Transverse colon (tissue), 4 donors: ENCODE measurements at regions not wholly inside any gene's neighbourhood (a gene's known extent, or its start where the extent isn't known, plus 50 kb on each side); places are given as distances from the start of the nearest gene placed in this dataset.

Experiments
- DNase-seq: peaks from one replicate; pipeline ENCODE4 v3.0.0-alpha.2; 2019
- H3K27ac ChIP-seq, 4 donors: fragments of 200-600 bp; sonication (generic); 2 replicates each; pipeline ENCODE4 v1.5.1; 2016 to 2018; ENCODE audit warnings: inconsistent platforms in 4 of 4
- H3K27me3 ChIP-seq: fragments of 200-600 bp; sonication (generic); 2 replicates; pipeline ENCODE4 v1.5.1; 2017; ENCODE audit warnings: inconsistent platforms
- H3K36me3 ChIP-seq, 4 donors: fragments of 200-600 bp; sonication (generic); 2 replicates each; pipeline ENCODE4 v1.5.1; 2017 to 2019; ENCODE audit warnings: inconsistent platforms in 4 of 4
- H3K4me1 ChIP-seq, 4 donors: fragments of 200-600 bp; sonication (generic); 2 replicates each; pipeline ENCODE4 v1.5.1; 2017 to 2020; ENCODE audit warnings: inconsistent platforms in 4 of 4
- H3K4me3 ChIP-seq, 4 donors: fragments of 200-600 bp; sonication (generic); 1 replicate in 1 of 4; 2 replicates in 3 of 4; pipeline versions ENCODE4 v1.5.1 to v1.6.1; 2017 to 2019; ENCODE audit warnings: inconsistent platforms in 4 of 4
- H3K9me3 ChIP-seq, 2 donors: fragments of 200-600 bp; sonication (generic); 2 replicates each; pipeline ENCODE4 v1.5.1; 2017 to 2019; ENCODE audit warnings: inconsistent platforms in 2 of 2
- CTCF ChIP-seq, 5 experiments: fragments of 200-600 bp in 3 of 5; fragments of 450-650 bp in 2 of 5; sonication (generic) in 3 of 5; IDR thresholded peaks; 1 replicate in 2 of 5; 2 replicates in 3 of 5; pipeline ENCODE4 v1.5.1; 2016 to 2017; ENCODE audit warnings: antibody characterized with exemption in 5 of 5, inconsistent platforms in 3 of 5, mild to moderate bottlenecking in 2 of 5, moderate library complexity in 1 of 5
- EP300 ChIP-seq: sonication (generic); formaldehyde crosslinking; IDR thresholded peaks from one replicate; pipeline ENCODE4 v1.6.1; 2017; ENCODE audit warnings: antibody characterized with exemption, low read depth
- POLR2A ChIP-seq: fragments of 450-650 bp; IDR thresholded peaks from one replicate; pipeline ENCODE4 v1.6.1; 2016; ENCODE audit warnings: antibody characterized with exemption, mild to moderate bottlenecking, moderate library complexity
- POLR2AphosphoS5 ChIP-seq, 3 donors: sonication (generic); formaldehyde crosslinking; IDR thresholded peaks; one replicate each; pipeline ENCODE4 v1.6.1; 2016; ENCODE audit warnings: antibody characterized with exemption in 3 of 3
- WGBS, 2 donors: methylation state at CpG; one replicate each; pipeline ENCODE4 v1.1.5; 2018; ENCODE audit warnings: low coverage in 1 of 2; 5-methylcytosine and 5-hydroxymethylcytosine counted together
- in situ Hi-C, 4 donors: fragments of 200-750 bp; cut with MboI; loops; one replicate each; pipeline versions ENCODE4 v1.15.0 to v1.15.1; 2017; ENCODE audit warnings: low sequenced_read_pairs in 3 of 4, low pct_ligation_motif_present in 1 of 4, low pct_unique_long_range_greater_than_20kb in 1 of 4
- intact Hi-C: fragments of 100-400 bp; cut with DNase I; formaldehyde crosslinking; loops from one replicate; pipeline ENCODE4 v1.15.1; 2023; ENCODE audit warnings: low total_unique reads

- no peak for TF ChIP-seq POLR2A
- TF ChIP-seq POLR2AphosphoS5 (IDR thresholded peaks at IDR 0.05): no peak
- no peak for TF ChIP-seq CTCF (IDR thresholded peaks at IDR 0.05)
- TF ChIP-seq EP300: no peak
- WGBS, 2 donors: 90% methylated on average over 6 of the region's 6 CpGs; no CpG with 5 or more reads in 1 of the 2 donors
- H3K9me3 ChIP-seq: peaks cover 5 to 6% of the 10 kb centered on the region in 2 donors
- no peak overlapping the region for H3K4me3 ChIP-seq
- in situ Hi-C loops (no loop called here), intact Hi-C loops (no loop called here)
- DNase-seq: no peak
- H3K36me3 ChIP-seq: no peaks in the 10 kb centered on the region
- H3K27me3 ChIP-seq: no peaks in the 10 kb centered on the region
- H3K27ac ChIP-seq: no peak overlapping the region
- no peaks in the 10 kb centered on the region for H3K4me1 ChIP-seq
These were observed 153.4 kb upstream of the ADAMTS19 start for GRCh38 chr5:129306725-129307124.

- TF ChIP-seq POLR2AphosphoS5 (IDR thresholded peaks at IDR 0.05) (no peak), EP300 (no peak), POLR2A (no peak), CTCF (IDR thresholded peaks at IDR 0.05) (no peak)
- no peak overlapping the region for H3K4me3 ChIP-seq
- no peaks in the 10 kb centered on the region for H3K36me3 ChIP-seq
- H3K27me3 ChIP-seq: no peaks in the 10 kb centered on the region
- intact Hi-C loops: no loop called here
- H3K9me3 ChIP-seq: no peaks in the 10 kb centered on the region
- in situ Hi-C loops: no loop called here
- DNase-seq: no peak
- no peak overlapping the region for H3K27ac ChIP-seq
- no peaks in the 10 kb centered on the region for H3K4me1 ChIP-seq
- 40 to 60% methylated on average over 1 to 2 of the region's 3 CpGs for WGBS, 2 donors
These were observed 137.1 kb upstream of the ADAMTS19 start for GRCh38 chr5:129322968-129323367.

GRCh38 chr5:129341306-129341705 is 118.8 kb upstream of the ADAMTS19 start:
- no peaks in the 10 kb centered on the region for H3K36me3 ChIP-seq
- H3K9me3 ChIP-seq: no peaks in the 10 kb centered on the region
- WGBS, 2 donors: 52 to 71% methylated on average over 1 of the region's 1 CpG
- TF ChIP-seq CTCF (IDR thresholded peaks at IDR 0.05) (no peak), POLR2AphosphoS5 (IDR thresholded peaks at IDR 0.05) (no peak), POLR2A (no peak), EP300 (no peak)
- H3K4me3 ChIP-seq: no peak overlapping the region
- no peak for DNase-seq
- H3K27ac ChIP-seq: no peak overlapping the region
- intact Hi-C loops (no loop called here), in situ Hi-C loops (no loop called here)
- H3K27me3 ChIP-seq: no peaks in the 10 kb centered on the region
- no peaks in the 10 kb centered on the region for H3K4me1 ChIP-seq

- in situ Hi-C loops: no loop called here
- Histone ChIP-seq H3K9me3 (peaks cover 0 to 2% of the 10 kb centered on the region in 2 donors), H3K36me3 (no peaks in the 10 kb centered on the region), H3K4me3 (no peak overlapping the region), H3K27ac (no peak overlapping the region), H3K27me3 (no peaks in the 10 kb centered on the region), H3K4me1 (no peaks in the 10 kb centered on the region)
- DNase-seq: no peak
- intact Hi-C loops: no loop called here
- TF ChIP-seq CTCF (IDR thresholded peaks at IDR 0.05): no peak
- TF ChIP-seq POLR2AphosphoS5 (IDR thresholded peaks at IDR 0.05): no peak
- TF ChIP-seq EP300: no peak
These were observed 117.3 kb upstream of the ADAMTS19 start for GRCh38 chr5:129342796-129343195.
